H1 (cell line): ENCODE measurements at regions not wholly inside any gene's neighbourhood (a gene's known extent, or its start where the extent isn't known, plus 50 kb on each side); places are given as distances from the start of the nearest gene placed in this dataset.

Experiments used
- CTCF ChIA-PET: fragments of 300-600 bp; sonication (Branson Sonifier 250); formaldehyde crosslinking; loops from one replicate; lab custom pipeline; 2021; ENCODE audit not compliant: partially characterized antibody; lab: Charles Lee
- POLR2A ChIA-PET: fragments of 300-600 bp; sonication (Branson Sonifier 250); formaldehyde crosslinking; loops from one replicate; lab custom pipeline; 2021; ENCODE audit warnings: inconsistent platforms; ENCODE audit not compliant: partially characterized antibody; lab: Charles Lee
- DNase-seq, 2 experiments: peaks; one replicate each; pipeline versions ENCODE4 v3.0.0 to v3.0.0-alpha.2; 2010 to 2022; ENCODE audit warnings: low spot score in 2 of 2, low read depth in 1 of 2, mixed read lengths in 1 of 2
- FAIRE-seq: peaks from 2 replicates; lab custom pipeline; 2011; peaks lifted over from hg19 to GRCh38; lab: Jason Lieb, UNC
- H2AFZ ChIP-seq: 2 replicates; pipeline ENCODE4 v1.8.1; 2012; ENCODE audit warnings: low read length, inconsistent platforms
- H2AK5ac ChIP-seq: 2 replicates; pipeline ENCODE4 v1.6.1; 2013; ENCODE audit warnings: low read depth, low read length
- H2BK120ac ChIP-seq: replicated peaks from 2 replicates; pipeline ENCODE3; 2013; ENCODE audit warnings: low read depth, low read length, inconsistent platforms
- H2BK12ac ChIP-seq: 2 replicates; pipeline ENCODE4 v1.6.1; 2013; ENCODE audit warnings: low read depth, low read length
- H2BK15ac ChIP-seq: 2 replicates; pipeline ENCODE4 v1.6.1; 2013; ENCODE audit warnings: low read length
- H2BK20ac ChIP-seq: 2 replicates; pipeline ENCODE4 v1.6.1; 2013; ENCODE audit warnings: low read length
- H2BK5ac ChIP-seq: 2 replicates; pipeline ENCODE4 v1.6.1; 2013; ENCODE audit warnings: low read depth, low read length
- H3K14ac ChIP-seq: 2 replicates; pipeline ENCODE4 v1.6.1; 2013; ENCODE audit warnings: inconsistent platforms; ENCODE audit not compliant: insufficient read length
- H3K18ac ChIP-seq: 2 replicates; pipeline ENCODE4 v1.6.1; 2013; ENCODE audit warnings: low read length; ENCODE audit errors: extremely low read depth
- H3K23ac ChIP-seq: 2 replicates; pipeline ENCODE4 v1.6.1; 2013; ENCODE audit warnings: inconsistent platforms; ENCODE audit not compliant: insufficient read length
- H3K23me2 ChIP-seq: 2 replicates; pipeline ENCODE4 v1.6.1; 2013; ENCODE audit warnings: low read depth, low read length
- H3K27ac ChIP-seq: 2 replicates; pipeline ENCODE4 v1.6.1; 2011; ENCODE audit warnings: low read depth, low read length, inconsistent platforms
- H3K27me3 ChIP-seq, 4 experiments: replicated peaks in 1 of 4; 1 replicate in 1 of 4; 2 replicates in 3 of 4; pipeline versions ENCODE4 v1.6.1 to v1.8.1; 2011 to 2013; ENCODE audit warnings: low read length in 3 of 4, mild to moderate bottlenecking in 3 of 4, inconsistent platforms in 2 of 4, mixed read lengths in 2 of 4, moderate library complexity in 1 of 4; ENCODE audit not compliant: control insufficient read depth in 3 of 4, insufficient read depth in 3 of 4; ENCODE audit errors: extremely low read depth in 1 of 4
- H3K36me3 ChIP-seq, 4 experiments: 2 replicates each; pipeline versions ENCODE4 v1.6.1 to v1.8.1; 2011 to 2013; ENCODE audit warnings: mild to moderate bottlenecking in 4 of 4, low read length in 3 of 4, moderate library complexity in 2 of 4, control low read depth in 1 of 4, inconsistent platforms in 1 of 4; ENCODE audit not compliant: insufficient read depth in 4 of 4, control insufficient read depth in 2 of 4
- H3K4ac ChIP-seq: replicated peaks from 2 replicates; pipeline ENCODE3; 2013; ENCODE audit warnings: low read length, low read depth, mixed read lengths, inconsistent platforms; ENCODE audit not compliant: insufficient read length
- H3K4me1 ChIP-seq, 4 experiments: replicated peaks in 1 of 4; 1 replicate in 1 of 4; 2 replicates in 3 of 4; pipeline versions ENCODE4 v1.6.1 to v1.8.1; 2011 to 2013; ENCODE audit warnings: low read length in 3 of 4, inconsistent platforms in 2 of 4, mixed read lengths in 1 of 4; ENCODE audit not compliant: insufficient read depth in 4 of 4, control insufficient read depth in 3 of 4
- H3K4me2 ChIP-seq, 2 experiments: 2 replicates each; pipeline versions ENCODE4 v1.6.1 to v1.8.1; 2011 to 2013; ENCODE audit warnings: low read depth in 2 of 2, low read length in 2 of 2, control low read depth in 1 of 2, inconsistent platforms in 1 of 2, mild to moderate bottlenecking in 1 of 2; ENCODE audit not compliant: insufficient read depth in 1 of 2
- H3K4me3 ChIP-seq, 4 experiments: fragments of 200-600, 300-600 bp in 1 of 4; sonication (generic), shearing (Covaris generic), sonication (Bioruptor Twin) in 1 of 4; 2 replicates each; pipeline versions ENCODE4 v1.5.1 to v1.8.1; 2011 to 2016; ENCODE audit warnings: low read length in 4 of 4, low read depth in 3 of 4, control low read depth in 2 of 4, inconsistent platforms in 2 of 4, mild to moderate bottlenecking in 2 of 4, mixed read lengths in 1 of 4, moderate library complexity in 1 of 4; ENCODE audit not compliant: insufficient read depth in 2 of 4; ENCODE audit errors: extremely low read depth in 1 of 4
- H3K56ac ChIP-seq: replicated peaks from 2 replicates; pipeline ENCODE3; 2013; ENCODE audit warnings: low read depth, mild to moderate bottlenecking, mixed read lengths, low read length, inconsistent platforms; ENCODE audit not compliant: insufficient read length
- H3K79me1 ChIP-seq: 2 replicates; pipeline ENCODE4 v1.6.1; 2013; ENCODE audit warnings: low read depth, low read length, control low read depth
- H3K79me2 ChIP-seq, 2 experiments: 2 replicates each; pipeline versions ENCODE4 v1.6.1 to v1.8.1; 2012 to 2013; ENCODE audit warnings: low read length in 2 of 2, mild to moderate bottlenecking in 2 of 2, inconsistent platforms in 1 of 2; ENCODE audit not compliant: insufficient read depth in 2 of 2, control insufficient read depth in 1 of 2
- H3K9ac ChIP-seq, 4 experiments: replicated peaks in 1 of 4; 1 replicate in 1 of 4; 2 replicates in 3 of 4; pipeline versions ENCODE4 v1.6.1 to v1.8.1; 2011 to 2013; ENCODE audit warnings: low read depth in 3 of 4, low read length in 3 of 4, control low read depth in 2 of 4, mild to moderate bottlenecking in 2 of 4, moderate library complexity in 2 of 4, inconsistent platforms in 1 of 4; ENCODE audit errors: extremely low read depth in 1 of 4
- H3K9me3 ChIP-seq, 2 experiments: 2 replicates each; pipeline versions ENCODE4 v1.6.1 to v1.8.1; 2012 to 2013; ENCODE audit warnings: mild to moderate bottlenecking in 2 of 2, moderate library complexity in 2 of 2, control low read depth in 1 of 2, inconsistent platforms in 1 of 2, low read depth in 1 of 2, low read length in 1 of 2, mixed read lengths in 1 of 2; ENCODE audit not compliant: insufficient read depth in 2 of 2
- H4K20me1 ChIP-seq, 2 experiments: replicated peaks in 1 of 2; 2 replicates each; pipeline versions ENCODE3 to v1.8.1; 2011 to 2013; ENCODE audit warnings: inconsistent platforms in 2 of 2, low read length in 2 of 2, mild to moderate bottlenecking in 1 of 2; ENCODE audit not compliant: insufficient read depth in 2 of 2, control insufficient read depth in 1 of 2
- H4K5ac ChIP-seq: 2 replicates; pipeline ENCODE4 v1.6.1; 2013; ENCODE audit warnings: low read length, low read depth, mixed read lengths, inconsistent platforms; ENCODE audit not compliant: insufficient read length
- H4K8ac ChIP-seq: 2 replicates; pipeline ENCODE4 v1.8.0; 2013; ENCODE audit warnings: mild to moderate bottlenecking, moderate library complexity, low read length, inconsistent platforms; ENCODE audit not compliant: insufficient read depth; ENCODE audit errors: extremely low read depth
- H4K91ac ChIP-seq: replicated peaks from 2 replicates; pipeline ENCODE3; 2013; ENCODE audit warnings: low read length, mixed read lengths, inconsistent platforms; ENCODE audit not compliant: insufficient read length
- ASH2L ChIP-seq: fragments of 200-600, 300-600 bp; sonication (generic); IDR thresholded peaks from one replicate; pipeline ENCODE4 v1.7.1; 2017; ENCODE audit warnings: low read length
- SP1 ChIP-seq: IDR thresholded peaks from 2 replicates; pipeline ENCODE4 v1.6.1; 2011; ENCODE audit warnings: low read depth, low read length
- WGBS, 2 experiments: shearing (Covaris generic) in 1 of 2; methylation state at CpG; one replicate each; pipeline versions ENCODE4 v1.1.6 to v1.1.7; 2013 to 2015; ENCODE audit warnings: low lambda C conversion rate in 2 of 2, mixed read lengths in 2 of 2, inconsistent platforms in 1 of 2, low coverage in 1 of 2, missing lambda C conversion rate in 1 of 2; ENCODE audit not compliant: insufficient replicate concordance in 2 of 2, insufficient coverage in 1 of 2, insufficient read length in 1 of 2; ENCODE audit errors: extremely low coverage in 1 of 2, missing lambda C conversion rate in 1 of 2; 5-methylcytosine and 5-hydroxymethylcytosine counted together

DNA sequence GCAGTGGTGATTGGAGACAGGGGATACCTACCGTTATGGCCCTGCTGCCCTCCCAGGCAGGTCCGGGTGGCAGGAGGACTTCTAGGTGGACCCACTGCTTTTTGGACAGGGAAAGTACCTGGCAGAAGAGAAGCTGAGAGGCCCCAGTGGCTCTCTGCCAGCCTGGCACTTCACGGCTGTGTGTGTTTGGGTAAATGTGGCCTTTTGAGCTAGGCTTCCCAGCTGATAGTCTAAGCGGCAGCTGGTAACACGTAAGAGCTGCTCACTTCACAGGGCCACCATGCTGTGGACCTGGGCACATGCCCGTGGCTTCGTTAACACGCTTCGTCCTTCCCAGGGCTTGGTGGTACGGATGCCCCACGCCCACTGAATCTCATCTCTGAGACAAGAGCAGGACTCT is 92.0 kb upstream of the CLCN4 start:
- 88% methylated on average over 10 of the region's 11 CpGs; no CpG with 5 or more reads in 1 of the 2 experiments for WGBS, 2 experiments

More for the DNA sequence above, 92.0 kb upstream of the CLCN4 start:
- Histone ChIP-seq H4K8ac (no peak overlapping the region), H3K9ac (no peak overlapping the region), H3K9me3 (no peaks in the 10 kb centered on the region), H2BK15ac (no peak overlapping the region), H3K4me2 (no peak overlapping the region; a peak in 1 of 4 replicates), H2BK12ac (no peak overlapping the region), H3K56ac (no peak overlapping the region), H3K4me1 (peaks cover 0 to 8% (median 5%) of the 10 kb centered on the region in 4 experiments; a peak in 4 of 7 replicates), H3K23me2 (no peaks in the 10 kb centered on the region), H2BK20ac (no peak overlapping the region), H3K23ac (peak overlapping the region; percentile 32), H3K14ac (no peak overlapping the region), H2AFZ (no peak overlapping the region), H3K4ac (no peak overlapping the region), H3K18ac (no peak overlapping the region), H4K91ac (no peak overlapping the region), H3K79me2 (peaks cover 0 to 5% of the 10 kb centered on the region in 2 experiments; a peak in 2 of 4 replicates), H4K20me1 (peaks cover 0 to 2% of the 10 kb centered on the region in 2 experiments), H2BK120ac (no peak overlapping the region), H3K79me1 (no peaks in the 10 kb centered on the region; the same call in 1 of the 2 replicates), H2BK5ac (no peak overlapping the region), H3K36me3 (peaks cover 0 to 14% (median 4%) of the 10 kb centered on the region in 4 experiments), H3K27ac (no peak overlapping the region), H4K5ac (no peak overlapping the region), H3K27me3 (no peaks in the 10 kb centered on the region), H2AK5ac (no peak overlapping the region), H3K4me3 (no peak overlapping the region)
- FAIRE-seq = no peak
- TF ChIP-seq SP1 (no peak), ASH2L (no peak)
- ChIA-PET CTCF (interaction anchor here (1.0 to 1.3 kb wide), 3 partner anchors 13 to 54 kb away, joined by 3 read pairs; no protein-coding TSS in a partner anchor), POLR2A (no interaction called here)
- no peak for DNase-seq
